Fibroblast of lung (primary cell): ENCODE measurements at regions not wholly inside any gene's neighbourhood (a gene's known extent, or its start where the extent isn't known, plus 50 kb on each side); places are given as distances from the start of the nearest gene placed in this dataset.

Experiments
- CTCF ChIP-seq, 2 donors: IDR thresholded peaks in 1 of 2; conservative IDR thresholded peaks in 1 of 2; 1 replicate in 1 of 2; 2 replicates in 1 of 2; pipeline ENCODE4 v1.5.1; 2011 to 2012; ENCODE audit warnings: low read length in 2 of 2, control low read depth in 1 of 2, inconsistent platforms in 1 of 2, low read depth in 1 of 2, mild to moderate bottlenecking in 1 of 2
- EZH2 ChIP-seq: IDR thresholded peaks from 2 replicates; pipeline ENCODE4 v1.5.1; 2012; ENCODE audit warnings: low read length, control low read depth, mild to moderate bottlenecking; ENCODE audit errors: missing control alignments

GRCh38 chr7:32256376-32256775 is 186.2 kb upstream of the PDE1C start:
- TF ChIP-seq CTCF (conservative IDR thresholded peaks at IDR 0.05 in 1 of 2, IDR thresholded peaks at IDR 0.05 in 1 of 2; ENCODE audit: low read depth in 1 of 2, low read length in 2 of 2) (no peak), EZH2 (no peak)
